SW 1271 (cell line): ENCODE measurements at regions not wholly inside any gene's neighbourhood (a gene's known extent, or its start where the extent isn't known, plus 50 kb on each side); places are given as distances from the start of the nearest gene placed in this dataset.
"Not testable (repeated sequence)": the region's sequence is repeated elsewhere in the genome, so short reads cannot be mapped to it uniquely, and the experiment has no call there.

Experiments used
- DNase-seq, 2 experiments: peaks; one replicate each; lab custom pipeline; 2025; lab: John Stamatoyannopoulos, UW

- DNase-seq = no peak
Measured at GRCh38 chr5:82894716-82895115, 182.5 kb downstream of the TMEM167A start.

GRCh38 chr5:82889088-82889487 is 188.1 kb downstream of the TMEM167A start:
- no peak for DNase-seq

- no peak for DNase-seq
Measured at GRCh38 chr5:82886911-82887310, 190.3 kb downstream of the TMEM167A start.

- DNase-seq = no peak
Measured at GRCh38 chr5:82885627-82886389, 191.4 kb downstream of the TMEM167A start.

GRCh38 chr5:82884821-82885471 is 192.2 kb downstream of the TMEM167A start:
- no peak for DNase-seq

GRCh38 chr5:82882316-82882715 is 194.9 kb downstream of the TMEM167A start:
- no peak for DNase-seq

GRCh38 chr5:82881571-82882174 is 195.5 kb downstream of the TMEM167A start:
- no peak for DNase-seq

- no peak for DNase-seq
Measured at GRCh38 chr5:82879089-82879488, 198.1 kb downstream of the TMEM167A start.

- no peak for DNase-seq
Measured at GRCh38 chr5:82873452-82873851, 203.7 kb downstream of the TMEM167A start.

GRCh38 chr5:82872321-82873288 is 204.6 kb downstream of the TMEM167A start:
- DNase-seq = not testable (repeated sequence)

- no peak for DNase-seq
Measured at GRCh38 chr5:82865625-82866024, 211.6 kb downstream of the TMEM167A start.

- DNase-seq = no peak
Measured at GRCh38 chr5:82863266-82863665, 213.9 kb downstream of the TMEM167A start.

- no peak for DNase-seq
Measured at GRCh38 chr5:82862711-82863110, 214.5 kb downstream of the TMEM167A start.

- no peak for DNase-seq
Measured at GRCh38 chr5:82862261-82862660, 214.9 kb downstream of the TMEM167A start.

GRCh38 chr5:82861701-82862100 is 215.5 kb downstream of the TMEM167A start:
- DNase-seq = no peak

GRCh38 chr5:82859451-82860140 is 217.6 kb downstream of the TMEM167A start:
- no peak for DNase-seq

GRCh38 chr5:82858151-82859025 is 218.8 kb downstream of the TMEM167A start:
- DNase-seq = no peak

- no peak for DNase-seq
Measured at GRCh38 chr5:82855893-82856550, 221.2 kb downstream of the TMEM167A start.

- no peak for DNase-seq
Measured at GRCh38 chr5:82854956-82855355, 222.2 kb downstream of the TMEM167A start.

GRCh38 chr5:82851471-82851870 is 225.7 kb downstream of the TMEM167A start:
- no peak for DNase-seq
